Mesenchymal stem cell (in vitro differentiated cells and primary cell): ENCODE measurements at regions not wholly inside any gene's neighbourhood (a gene's known extent, or its start where the extent isn't known, plus 50 kb on each side); places are given as distances from the start of the nearest gene placed in this dataset.
A peak's percentile ranks its signal among the peaks of the same experiment; 100 is the strongest.

Experiments used
- DNase-seq: peaks from one replicate; pipeline ENCODE4 v3.0.0-alpha.2; 2013
- H2AFZ ChIP-seq: one replicate; pipeline ENCODE4 v1.6.1; 2013; ENCODE audit warnings: low read depth, mild to moderate bottlenecking, control low read depth, inconsistent platforms, low read length, moderate library complexity
- H2AK5ac ChIP-seq: 2 replicates; pipeline ENCODE4 v1.6.1; 2013; ENCODE audit warnings: low read length, moderate library complexity, mild to moderate bottlenecking, inconsistent platforms; ENCODE audit not compliant: severe bottlenecking
- H2BK120ac ChIP-seq: one replicate; pipeline ENCODE4 v1.6.1; 2013; ENCODE audit warnings: low read depth, mild to moderate bottlenecking, inconsistent platforms, low read length, moderate library complexity
- H2BK12ac ChIP-seq, 2 experiments: one replicate each; pipeline ENCODE4 v1.6.1; 2013; ENCODE audit warnings: inconsistent platforms in 2 of 2, low read length in 2 of 2, mild to moderate bottlenecking in 2 of 2, moderate library complexity in 2 of 2, control low read depth in 1 of 2
- H2BK15ac ChIP-seq: one replicate; pipeline ENCODE4 v1.6.1; 2013; ENCODE audit warnings: mild to moderate bottlenecking, low read depth, inconsistent platforms; ENCODE audit not compliant: poor library complexity, severe bottlenecking
- H2BK5ac ChIP-seq: 2 replicates; pipeline ENCODE4 v1.6.1; 2013; ENCODE audit warnings: low read depth, mild to moderate bottlenecking, low read length, control low read depth, inconsistent platforms; ENCODE audit not compliant: poor library complexity, severe bottlenecking
- H3K14ac ChIP-seq, 2 experiments: one replicate each; pipeline ENCODE4 v1.6.1; 2013; ENCODE audit warnings: inconsistent platforms in 2 of 2, low read length in 2 of 2, control low read depth in 1 of 2, mild to moderate bottlenecking in 1 of 2, moderate library complexity in 1 of 2
- H3K18ac ChIP-seq, 2 experiments: one replicate each; pipeline ENCODE4 v1.6.1; 2013; ENCODE audit warnings: inconsistent platforms in 2 of 2, low read length in 2 of 2, control low read depth in 1 of 2, low read depth in 1 of 2, mild to moderate bottlenecking in 1 of 2
- H3K23ac ChIP-seq, 2 experiments: one replicate each; pipeline ENCODE4 v1.6.1; 2013; ENCODE audit warnings: inconsistent platforms in 2 of 2, low read length in 2 of 2, mild to moderate bottlenecking in 2 of 2, moderate library complexity in 2 of 2, control low read depth in 1 of 2
- H3K27ac ChIP-seq: 2 replicates; pipeline ENCODE4 v1.5.1; 2013; ENCODE audit warnings: mild to moderate bottlenecking, moderate library complexity, low read length, control low read depth, inconsistent platforms; ENCODE audit not compliant: poor library complexity, severe bottlenecking
- H3K27me3 ChIP-seq, 2 experiments: 2 replicates each; pipeline versions ENCODE4 v1.6.1 to v1.7.0; 2013; ENCODE audit warnings: low read length in 2 of 2, mild to moderate bottlenecking in 2 of 2, moderate library complexity in 2 of 2, control low read depth in 1 of 2, inconsistent platforms in 1 of 2; ENCODE audit not compliant: control insufficient read depth in 1 of 2, insufficient read depth in 1 of 2
- H3K36me3 ChIP-seq, 2 experiments: 2 replicates each; pipeline versions ENCODE4 v1.6.1 to v1.7.0; 2013; ENCODE audit warnings: low read length in 2 of 2, control low read depth in 1 of 2, inconsistent platforms in 1 of 2, low read depth in 1 of 2, mild to moderate bottlenecking in 1 of 2; ENCODE audit not compliant: insufficient read depth in 2 of 2, control insufficient read depth in 1 of 2
- H3K4ac ChIP-seq, 2 experiments: one replicate each; pipeline ENCODE4 v1.6.1; 2013; ENCODE audit warnings: inconsistent platforms in 2 of 2, low read length in 2 of 2, mild to moderate bottlenecking in 2 of 2, moderate library complexity in 2 of 2, control low read depth in 1 of 2, low read depth in 1 of 2
- H3K4me1 ChIP-seq: 2 replicates; pipeline ENCODE4 v1.6.1; 2013; ENCODE audit warnings: low read depth, low read length, control low read depth; ENCODE audit not compliant: control insufficient read depth, insufficient read depth
- H3K4me2 ChIP-seq: 2 replicates; pipeline ENCODE4 v1.6.1; 2013; ENCODE audit warnings: low read length, mild to moderate bottlenecking, inconsistent platforms; ENCODE audit not compliant: poor library complexity, severe bottlenecking
- H3K4me3 ChIP-seq, 2 experiments: 2 replicates each; pipeline versions ENCODE4 v1.5.1 to v1.7.0; 2013; ENCODE audit warnings: low read length in 2 of 2, mild to moderate bottlenecking in 2 of 2, control low read depth in 1 of 2, low read depth in 1 of 2; ENCODE audit not compliant: insufficient read depth in 1 of 2
- H3K79me1 ChIP-seq: replicated peaks from 2 replicates; pipeline ENCODE4 v1.6.1; 2013; ENCODE audit warnings: mild to moderate bottlenecking, control low read depth, low read length, inconsistent platforms; ENCODE audit not compliant: poor library complexity, severe bottlenecking
- H3K9ac ChIP-seq: 2 replicates; pipeline ENCODE4 v1.7.0; 2013; ENCODE audit warnings: mild to moderate bottlenecking, low read length, moderate library complexity
- H3K9me3 ChIP-seq: 2 replicates; pipeline ENCODE4 v1.7.0; 2013; ENCODE audit warnings: mild to moderate bottlenecking, low read length; ENCODE audit not compliant: control insufficient read depth
- H4K8ac ChIP-seq: one replicate; pipeline ENCODE4 v1.6.1; 2013; ENCODE audit warnings: inconsistent platforms, mild to moderate bottlenecking, low read length, moderate library complexity
- H4K91ac ChIP-seq: one replicate; pipeline ENCODE4 v1.6.1; 2013; ENCODE audit warnings: mild to moderate bottlenecking, low read length, inconsistent platforms
- WGBS: methylation state at CpG from one replicate; pipeline ENCODE4 v1.1.7; 2013; ENCODE audit warnings: mixed read lengths; 5-methylcytosine and 5-hydroxymethylcytosine counted together

- no peaks in the 10 kb centered on the region for H3K36me3 ChIP-seq
- H2BK5ac ChIP-seq, result no peak overlapping the region
- H3K23ac ChIP-seq, result no peak overlapping the region
- H2AFZ ChIP-seq, result no peak overlapping the region
- no peak overlapping the region for H3K4ac ChIP-seq
- H2AK5ac ChIP-seq, result no peak overlapping the region
- H2BK12ac ChIP-seq, result no peak overlapping the region
- no peak overlapping the region for H2BK15ac ChIP-seq
- H3K4me2 ChIP-seq, result no peak overlapping the region
- no peaks in the 10 kb centered on the region for H3K79me1 ChIP-seq
- H3K9ac ChIP-seq, result no peak overlapping the region
- H3K14ac ChIP-seq, result no peak overlapping the region
- no peak overlapping the region for H4K8ac ChIP-seq
- H3K27me3 ChIP-seq, result no peaks in the 10 kb centered on the region
- H3K18ac ChIP-seq, result no peak overlapping the region
- H3K4me1 ChIP-seq, result no peaks in the 10 kb centered on the region
- no peaks in the 10 kb centered on the region for H3K9me3 ChIP-seq
- no peak overlapping the region for H3K27ac ChIP-seq
- H3K4me3 ChIP-seq, result no peak overlapping the region
- DNase-seq, result no peak
- H2BK120ac ChIP-seq, result no peak overlapping the region
- WGBS, result 61% methylated on average over 2 of the region's 2 CpGs
- H4K91ac ChIP-seq, result no peak overlapping the region
Observed at GRCh38 chr4:27198971-27199370, 338.3 kb downstream of the STIM2 start.

- Histone ChIP-seq H3K27me3 (no peaks in the 10 kb centered on the region), H4K91ac (no peak overlapping the region), H2BK5ac (no peak overlapping the region), H2BK15ac (no peak overlapping the region), H2BK12ac (no peak overlapping the region), H3K4ac (no peak overlapping the region), H3K4me2 (no peak overlapping the region), H3K9ac (peak overlapping the region; percentile 47), H3K27ac (no peak overlapping the region), H2AK5ac (no peak overlapping the region), H2BK120ac (no peak overlapping the region), H3K18ac (no peak overlapping the region), H3K4me1 (no peaks in the 10 kb centered on the region), H2AFZ (no peak overlapping the region), H3K9me3 (no peaks in the 10 kb centered on the region), H3K79me1 (no peaks in the 10 kb centered on the region), H3K36me3 (no peaks in the 10 kb centered on the region), H3K14ac (no peak overlapping the region), H3K23ac (no peak overlapping the region), H3K4me3 (no peak overlapping the region), H4K8ac (no peak overlapping the region)
- DNase-seq, result no peak
Observed at GRCh38 chr4:27206009-27206408, 345.4 kb downstream of the STIM2 start.

GRCh38 chr4:27210956-27211355 lies 350.3 kb downstream of the STIM2 start:
- no peak overlapping the region for H3K4me2 ChIP-seq
- no peak overlapping the region for H3K23ac ChIP-seq
- 80% methylated on average over 4 of the region's 4 CpGs for WGBS
- H3K9me3 ChIP-seq, result no peaks in the 10 kb centered on the region
- no peak overlapping the region for H2BK5ac ChIP-seq
- no peaks in the 10 kb centered on the region for H3K36me3 ChIP-seq
- H4K8ac ChIP-seq, result no peak overlapping the region
- H2BK12ac ChIP-seq, result no peak overlapping the region
- H3K27ac ChIP-seq, result no peak overlapping the region
- H3K4ac ChIP-seq, result no peak overlapping the region
- H3K9ac ChIP-seq, result no peak overlapping the region
- H3K4me1 ChIP-seq, result no peaks in the 10 kb centered on the region
- no peak overlapping the region for H3K4me3 ChIP-seq
- H2AFZ ChIP-seq, result peak overlapping the region; percentile 61
- no peak overlapping the region for H2BK15ac ChIP-seq
- H3K27me3 ChIP-seq, result no peaks in the 10 kb centered on the region
- no peak overlapping the region for H2BK120ac ChIP-seq
- no peak overlapping the region for H2AK5ac ChIP-seq
- H3K14ac ChIP-seq, result no peak overlapping the region
- no peak overlapping the region for H4K91ac ChIP-seq
- no peaks in the 10 kb centered on the region for H3K79me1 ChIP-seq
- DNase-seq, result no peak
- H3K18ac ChIP-seq, result no peak overlapping the region

GRCh38 chr4:27214010-27214409 lies 353.4 kb downstream of the STIM2 start:
- Histone ChIP-seq H2BK120ac (no peak overlapping the region), H3K14ac (no peak overlapping the region), H3K4me3 (no peak overlapping the region), H4K91ac (no peak overlapping the region), H3K79me1 (no peaks in the 10 kb centered on the region), H3K4me2 (no peak overlapping the region), H3K23ac (no peak overlapping the region), H2AK5ac (no peak overlapping the region), H2AFZ (no peak overlapping the region), H2BK15ac (no peak overlapping the region), H4K8ac (no peak overlapping the region), H2BK12ac (no peak overlapping the region), H3K18ac (no peak overlapping the region), H3K9me3 (no peaks in the 10 kb centered on the region), H2BK5ac (no peak overlapping the region), H3K4ac (no peak overlapping the region), H3K9ac (no peak overlapping the region), H3K27me3 (no peaks in the 10 kb centered on the region), H3K4me1 (no peaks in the 10 kb centered on the region), H3K36me3 (no peaks in the 10 kb centered on the region), H3K27ac (no peak overlapping the region)
- 100% methylated on average over 1 of the region's 3 CpGs for WGBS
- DNase-seq, result no peak
